WI38 (cell line): ENCODE measurements at regions not wholly inside any gene's neighbourhood (a gene's known extent, or its start where the extent isn't known, plus 50 kb on each side); places are given as distances from the start of the nearest gene placed in this dataset.

Experiments
- H3K4me3 ChIP-seq: 2 replicates; pipeline ENCODE4 v1.5.1; 2011; ENCODE audit warnings: low read depth, mild to moderate bottlenecking, control low read depth, low read length
- TF ChIP-seq, protein P1 (sequence below): IDR thresholded peaks from 2 replicates; pipeline ENCODE4 v1.5.1; 2012; ENCODE audit warnings: low read depth, mild to moderate bottlenecking, control low read depth, low read length

DNA sequence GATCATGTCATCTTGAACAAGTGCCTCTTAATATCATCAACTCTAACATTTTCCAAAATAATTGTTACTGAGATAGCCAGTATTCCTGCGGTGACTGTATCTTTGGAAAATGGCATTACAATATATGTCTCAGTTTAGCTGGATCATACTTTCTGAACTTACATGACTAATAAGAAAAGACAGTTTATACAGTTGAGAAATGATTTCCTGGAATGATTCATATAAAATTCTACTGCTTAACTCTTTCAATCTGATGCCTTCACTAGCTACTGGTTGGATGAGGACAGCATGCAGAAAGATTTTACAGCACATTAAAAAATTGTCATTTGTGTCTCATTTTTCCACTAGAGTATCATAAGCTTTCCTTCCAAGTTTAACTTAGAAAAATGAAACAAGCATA is 302.1 kb downstream of the PCDH17 start:
- TF ChIP-seq, protein P1, sequence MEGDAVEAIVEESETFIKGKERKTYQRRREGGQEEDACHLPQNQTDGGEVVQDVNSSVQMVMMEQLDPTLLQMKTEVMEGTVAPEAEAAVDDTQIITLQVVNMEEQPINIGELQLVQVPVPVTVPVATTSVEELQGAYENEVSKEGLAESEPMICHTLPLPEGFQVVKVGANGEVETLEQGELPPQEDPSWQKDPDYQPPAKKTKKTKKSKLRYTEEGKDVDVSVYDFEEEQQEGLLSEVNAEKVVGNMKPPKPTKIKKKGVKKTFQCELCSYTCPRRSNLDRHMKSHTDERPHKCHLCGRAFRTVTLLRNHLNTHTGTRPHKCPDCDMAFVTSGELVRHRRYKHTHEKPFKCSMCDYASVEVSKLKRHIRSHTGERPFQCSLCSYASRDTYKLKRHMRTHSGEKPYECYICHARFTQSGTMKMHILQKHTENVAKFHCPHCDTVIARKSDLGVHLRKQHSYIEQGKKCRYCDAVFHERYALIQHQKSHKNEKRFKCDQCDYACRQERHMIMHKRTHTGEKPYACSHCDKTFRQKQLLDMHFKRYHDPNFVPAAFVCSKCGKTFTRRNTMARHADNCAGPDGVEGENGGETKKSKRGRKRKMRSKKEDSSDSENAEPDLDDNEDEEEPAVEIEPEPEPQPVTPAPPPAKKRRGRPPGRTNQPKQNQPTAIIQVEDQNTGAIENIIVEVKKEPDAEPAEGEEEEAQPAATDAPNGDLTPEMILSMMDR: no peak

DNA sequence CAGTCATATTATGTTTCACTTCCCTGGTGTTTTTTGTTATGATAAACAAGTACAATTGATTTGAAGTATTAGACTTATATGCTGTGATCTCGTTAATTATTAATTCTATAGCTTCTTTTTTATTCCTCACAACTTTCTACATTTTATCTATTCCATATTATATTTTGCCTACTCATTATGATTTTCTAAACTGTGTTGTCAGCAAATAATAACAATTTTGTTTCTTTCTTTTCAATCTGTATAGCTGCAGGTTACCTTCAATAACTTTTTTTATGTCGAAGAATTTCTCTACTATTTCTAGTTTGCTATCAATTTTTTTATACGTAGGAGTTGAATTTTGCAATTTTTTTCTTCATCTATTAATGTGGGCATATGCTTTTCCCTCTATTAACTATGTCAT is 304.4 kb downstream of the PCDH17 start:
- TF ChIP-seq, protein P1: no peak
- H3K4me3 ChIP-seq: no peak overlapping the region

More for the DNA sequence above, 302.1 kb downstream of the PCDH17 start:
- no peak overlapping the region for H3K4me3 ChIP-seq

GRCh38 chr13:57946361-57946760 is 314.8 kb downstream of the PCDH17 start:
- H3K4me3 ChIP-seq: no peak overlapping the region
- TF ChIP-seq, protein P1: no peak

DNA sequence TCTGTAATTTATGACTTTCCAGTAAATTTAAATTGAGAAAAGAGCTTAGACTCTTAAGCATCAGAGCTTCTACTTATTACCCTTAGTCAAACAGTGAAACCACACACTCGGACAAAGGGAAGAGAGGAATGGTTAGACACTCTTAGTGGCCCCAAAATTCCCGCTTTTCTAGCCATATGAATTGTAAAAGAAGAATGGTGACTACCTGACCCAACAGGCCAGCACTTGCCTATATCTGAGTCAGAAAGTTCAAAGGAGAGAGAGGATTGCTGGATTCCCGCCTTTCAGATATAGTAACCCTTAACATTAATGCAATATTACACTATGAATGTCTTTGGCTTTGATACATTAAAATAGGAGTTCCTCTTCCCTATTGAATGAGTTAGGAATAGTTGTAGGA is 317.3 kb downstream of the PCDH17 start:
- no peak overlapping the region for H3K4me3 ChIP-seq
- TF ChIP-seq, protein P1: no peak

GRCh38 chr13:57969951-57970350 is 338.4 kb downstream of the PCDH17 start:
- TF ChIP-seq, protein P1: no peak
- no peak overlapping the region for H3K4me3 ChIP-seq

DNA sequence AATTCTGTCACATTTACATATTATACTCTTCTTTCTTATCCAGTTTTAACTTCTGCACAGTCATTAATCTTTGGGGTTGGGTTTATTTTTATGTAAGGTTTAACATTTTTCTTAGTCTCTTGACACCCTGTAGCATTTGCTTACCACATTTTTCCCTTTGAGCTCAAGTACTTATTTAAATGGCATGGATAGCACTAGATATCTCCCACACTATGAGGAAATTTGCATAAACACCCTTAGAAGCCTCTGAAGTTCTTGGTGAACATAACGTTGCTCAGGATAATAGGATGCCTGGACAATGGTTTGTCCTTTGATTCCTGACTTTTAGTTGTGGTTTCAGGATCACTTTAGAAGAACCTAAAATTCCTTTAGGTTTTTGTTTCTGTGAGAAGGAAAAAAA is 338.9 kb downstream of the PCDH17 start:
- H3K4me3 ChIP-seq: no peak overlapping the region
- TF ChIP-seq, protein P1: no peak

GRCh38 chr13:57982782-57983181 is 351.2 kb downstream of the PCDH17 start:
- TF ChIP-seq, protein P1: no peak
- H3K4me3 ChIP-seq: no peak overlapping the region
